ENCODE measurements at regions not wholly inside any gene's neighbourhood (a gene's known extent, or its start where the extent isn't known, plus 50 kb on each side); places are given as distances from the start of the nearest gene placed in this dataset.

- ChIA-PET CTCF (interaction anchor here (0.6 to 1.5 kb wide), 3 partner anchors 27 to 187 kb away, joined by 3 to 7 read pairs (median 7); no protein-coding TSS in a partner anchor), POLR2A (interaction anchor here (0.5 kb wide), 1 partner anchor 89 kb away, joined by 3 read pairs; no protein-coding TSS in a partner anchor)
- Histone ChIP-seq H3K27ac (ENCODE audit: extremely low read depth, low read depth, low read length) (no peak overlapping the region), H3K4me1 (ENCODE audit: control insufficient read depth, insufficient read depth, low read length) (no peaks in the 10 kb centered on the region), H3K9me3 (ENCODE audit: control insufficient read depth, insufficient read depth, low read depth, low read length) (no peaks in the 10 kb centered on the region; the same call in 1 of the 2 replicates), H3K36me3 (ENCODE audit: control insufficient read depth in 2 of 2, insufficient read depth in 1 of 2, low read length in 2 of 2) (no peaks in the 10 kb centered on the region), H3K4me3 (ENCODE audit: low read depth, low read length) (no peak overlapping the region)
- TF ChIP-seq ZFHX2 (tag by site-specific recombination; conservative IDR thresholded peaks at IDR 0.05) (peak; percentile 78), ZSCAN5A (tag by site-specific recombination; IDR thresholded peaks at IDR 0.05) (no peak), EGR2 (tag by site-specific recombination; IDR thresholded peaks at IDR 0.05; ENCODE audit: low read depth) (peak; percentile 56)
Observed at GRCh38 chr17:45667591-45668171, 116.4 kb upstream of the CRHR1 start.

GRCh38 chr17:45668316-45668715 lies 115.8 kb upstream of the CRHR1 start:
- ChIA-PET CTCF (interaction anchor here (1.5 kb wide), 1 partner anchor 28 kb away, joined by 7 read pairs; no protein-coding TSS in a partner anchor), POLR2A (no interaction called here)
- Histone ChIP-seq H3K4me1 (ENCODE audit: control insufficient read depth, insufficient read depth, low read length) (no peaks in the 10 kb centered on the region), H3K36me3 (ENCODE audit: control insufficient read depth in 2 of 2, insufficient read depth in 1 of 2, low read length in 2 of 2) (no peaks in the 10 kb centered on the region), H3K27ac (ENCODE audit: extremely low read depth, low read depth, low read length) (no peak overlapping the region), H3K4me3 (ENCODE audit: low read depth, low read length) (no peak overlapping the region), H3K9me3 (ENCODE audit: control insufficient read depth, insufficient read depth, low read depth, low read length) (no peaks in the 10 kb centered on the region)
- TF ChIP-seq ZNF530 (tag by site-specific recombination; IDR thresholded peaks at IDR 0.05; ENCODE audit: low read depth) (no peak), CTCF (tag by site-specific recombination; IDR thresholded peaks at IDR 0.05) (no peak), OVOL3 (tag by site-specific recombination; IDR thresholded peaks at IDR 0.05) (no peak), ZNF701 (tag by site-specific recombination; IDR thresholded peaks at IDR 0.05) (no peak), ZBTB1 (tag by site-specific recombination; IDR thresholded peaks at IDR 0.05) (no peak)
- TF ChIP-seq, protein P1, sequence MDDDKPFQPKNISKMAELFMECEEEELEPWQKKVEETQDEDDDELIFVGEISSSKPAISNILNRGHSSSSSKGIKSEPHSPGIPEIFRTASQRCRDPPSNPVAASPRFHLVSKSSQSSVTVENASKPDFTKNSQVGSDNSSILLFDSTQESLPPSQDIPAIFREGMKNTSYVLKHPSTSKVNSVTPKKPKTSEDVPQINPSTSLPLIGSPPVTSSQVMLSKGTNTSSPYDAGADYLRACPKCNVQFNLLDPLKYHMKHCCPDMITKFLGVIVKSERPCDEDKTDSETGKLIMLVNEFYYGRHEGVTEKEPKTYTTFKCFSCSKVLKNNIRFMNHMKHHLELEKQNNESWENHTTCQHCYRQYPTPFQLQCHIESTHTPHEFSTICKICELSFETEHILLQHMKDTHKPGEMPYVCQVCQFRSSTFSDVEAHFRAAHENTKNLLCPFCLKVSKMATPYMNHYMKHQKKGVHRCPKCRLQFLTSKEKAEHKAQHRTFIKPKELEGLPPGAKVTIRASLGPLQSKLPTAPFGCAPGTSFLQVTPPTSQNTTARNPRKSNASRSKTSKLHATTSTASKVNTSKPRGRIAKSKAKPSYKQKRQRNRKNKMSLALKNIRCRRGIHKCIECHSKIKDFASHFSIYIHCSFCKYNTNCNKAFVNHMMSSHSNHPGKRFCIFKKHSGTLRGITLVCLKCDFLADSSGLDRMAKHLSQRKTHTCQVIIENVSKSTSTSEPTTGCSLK (tag by site-specific recombination; IDR thresholded peaks at IDR 0.05), result no peak

GRCh38 chr17:45672301-45672700 lies 111.8 kb upstream of the CRHR1 start:
- Histone ChIP-seq H3K4me3 (ENCODE audit: low read depth, low read length) (no peak overlapping the region), H3K36me3 (ENCODE audit: control insufficient read depth in 2 of 2, insufficient read depth in 1 of 2, low read length in 2 of 2) (no peaks in the 10 kb centered on the region), H3K4me1 (ENCODE audit: control insufficient read depth, insufficient read depth, low read length) (no peaks in the 10 kb centered on the region), H3K9me3 (ENCODE audit: control insufficient read depth, insufficient read depth, low read depth, low read length) (no peaks in the 10 kb centered on the region), H3K27ac (ENCODE audit: extremely low read depth, low read depth, low read length) (no peak overlapping the region)
- ChIA-PET CTCF (interaction anchor here (0.8 kb wide), 1 partner anchor 246 kb away, joined by 3 read pairs; no protein-coding TSS in a partner anchor), POLR2A (no interaction called here)
- TF ChIP-seq ZBTB49 (tag by site-specific recombination; IDR thresholded peaks at IDR 0.05; ENCODE audit: low read depth) (no peak), ZNF302 (tag by site-specific recombination; IDR thresholded peaks at IDR 0.05; ENCODE audit: low read depth) (no peak), ZNF785 (tag by site-specific recombination; IDR thresholded peaks at IDR 0.05) (no peak), ZNF155 (tag by site-specific recombination; IDR thresholded peaks at IDR 0.05) (no peak), SCRT2 (tag by site-specific recombination; IDR thresholded peaks at IDR 0.05) (no peak), ZBTB26 (tag by site-specific recombination; optimal IDR thresholded peaks at IDR 0.05) (no peak), ZNF140 (tag by site-specific recombination; IDR thresholded peaks at IDR 0.05) (no peak)
- TF ChIP-seq, protein P2, sequence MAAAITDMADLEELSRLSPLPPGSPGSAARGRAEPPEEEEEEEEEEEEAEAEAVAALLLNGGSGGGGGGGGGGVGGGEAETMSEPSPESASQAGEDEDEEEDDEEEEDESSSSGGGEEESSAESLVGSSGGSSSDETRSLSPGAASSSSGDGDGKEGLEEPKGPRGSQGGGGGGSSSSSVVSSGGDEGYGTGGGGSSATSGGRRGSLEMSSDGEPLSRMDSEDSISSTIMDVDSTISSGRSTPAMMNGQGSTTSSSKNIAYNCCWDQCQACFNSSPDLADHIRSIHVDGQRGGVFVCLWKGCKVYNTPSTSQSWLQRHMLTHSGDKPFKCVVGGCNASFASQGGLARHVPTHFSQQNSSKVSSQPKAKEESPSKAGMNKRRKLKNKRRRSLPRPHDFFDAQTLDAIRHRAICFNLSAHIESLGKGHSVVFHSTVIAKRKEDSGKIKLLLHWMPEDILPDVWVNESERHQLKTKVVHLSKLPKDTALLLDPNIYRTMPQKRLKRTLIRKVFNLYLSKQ (tag by site-specific recombination; IDR thresholded peaks at IDR 0.05; ENCODE audit: borderline replicate concordance), result no peak
- TF ChIP-seq, protein P3, sequence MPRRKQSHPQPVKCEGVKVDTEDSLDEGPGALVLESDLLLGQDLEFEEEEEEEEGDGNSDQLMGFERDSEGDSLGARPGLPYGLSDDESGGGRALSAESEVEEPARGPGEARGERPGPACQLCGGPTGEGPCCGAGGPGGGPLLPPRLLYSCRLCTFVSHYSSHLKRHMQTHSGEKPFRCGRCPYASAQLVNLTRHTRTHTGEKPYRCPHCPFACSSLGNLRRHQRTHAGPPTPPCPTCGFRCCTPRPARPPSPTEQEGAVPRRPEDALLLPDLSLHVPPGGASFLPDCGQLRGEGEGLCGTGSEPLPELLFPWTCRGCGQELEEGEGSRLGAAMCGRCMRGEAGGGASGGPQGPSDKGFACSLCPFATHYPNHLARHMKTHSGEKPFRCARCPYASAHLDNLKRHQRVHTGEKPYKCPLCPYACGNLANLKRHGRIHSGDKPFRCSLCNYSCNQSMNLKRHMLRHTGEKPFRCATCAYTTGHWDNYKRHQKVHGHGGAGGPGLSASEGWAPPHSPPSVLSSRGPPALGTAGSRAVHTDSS (tag by site-specific recombination; IDR thresholded peaks at IDR 0.05), result no peak

Data from HEK293 (cell line).